GM12872 (cell line): ENCODE measurements at regions not wholly inside any gene's neighbourhood (a gene's known extent, or its start where the extent isn't known, plus 50 kb on each side); places are given as distances from the start of the nearest gene placed in this dataset.

Experiments
- TF ChIP-seq, protein P1 (sequence below): IDR thresholded peaks from 3 replicates; pipeline ENCODE4 v1.5.1; 2011; ENCODE audit warnings: low read depth, mild to moderate bottlenecking, low read length, moderate library complexity; ENCODE audit not compliant: insufficient read depth

DNA sequence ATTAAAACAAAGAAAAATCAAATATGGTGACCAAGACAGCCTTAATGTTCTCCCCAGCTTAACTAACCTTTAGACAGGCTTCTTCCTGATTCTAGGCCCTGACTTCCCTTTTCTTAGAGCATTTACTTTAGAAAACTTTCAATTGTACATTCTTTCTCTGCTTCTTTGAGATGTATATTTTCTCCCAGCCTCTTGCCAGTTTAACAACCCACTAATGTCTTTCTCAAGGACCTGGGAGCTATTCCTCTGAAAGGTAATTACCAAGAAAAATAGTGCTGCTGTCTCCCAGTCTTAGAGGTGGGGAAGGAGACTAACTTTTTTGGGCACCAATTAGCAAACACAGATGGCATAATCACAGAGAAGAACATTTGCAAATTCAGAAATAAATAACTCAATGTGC, 62.8 kb upstream of the KCNQ5 start:
- TF ChIP-seq, protein P1, sequence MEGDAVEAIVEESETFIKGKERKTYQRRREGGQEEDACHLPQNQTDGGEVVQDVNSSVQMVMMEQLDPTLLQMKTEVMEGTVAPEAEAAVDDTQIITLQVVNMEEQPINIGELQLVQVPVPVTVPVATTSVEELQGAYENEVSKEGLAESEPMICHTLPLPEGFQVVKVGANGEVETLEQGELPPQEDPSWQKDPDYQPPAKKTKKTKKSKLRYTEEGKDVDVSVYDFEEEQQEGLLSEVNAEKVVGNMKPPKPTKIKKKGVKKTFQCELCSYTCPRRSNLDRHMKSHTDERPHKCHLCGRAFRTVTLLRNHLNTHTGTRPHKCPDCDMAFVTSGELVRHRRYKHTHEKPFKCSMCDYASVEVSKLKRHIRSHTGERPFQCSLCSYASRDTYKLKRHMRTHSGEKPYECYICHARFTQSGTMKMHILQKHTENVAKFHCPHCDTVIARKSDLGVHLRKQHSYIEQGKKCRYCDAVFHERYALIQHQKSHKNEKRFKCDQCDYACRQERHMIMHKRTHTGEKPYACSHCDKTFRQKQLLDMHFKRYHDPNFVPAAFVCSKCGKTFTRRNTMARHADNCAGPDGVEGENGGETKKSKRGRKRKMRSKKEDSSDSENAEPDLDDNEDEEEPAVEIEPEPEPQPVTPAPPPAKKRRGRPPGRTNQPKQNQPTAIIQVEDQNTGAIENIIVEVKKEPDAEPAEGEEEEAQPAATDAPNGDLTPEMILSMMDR = no peak

DNA sequence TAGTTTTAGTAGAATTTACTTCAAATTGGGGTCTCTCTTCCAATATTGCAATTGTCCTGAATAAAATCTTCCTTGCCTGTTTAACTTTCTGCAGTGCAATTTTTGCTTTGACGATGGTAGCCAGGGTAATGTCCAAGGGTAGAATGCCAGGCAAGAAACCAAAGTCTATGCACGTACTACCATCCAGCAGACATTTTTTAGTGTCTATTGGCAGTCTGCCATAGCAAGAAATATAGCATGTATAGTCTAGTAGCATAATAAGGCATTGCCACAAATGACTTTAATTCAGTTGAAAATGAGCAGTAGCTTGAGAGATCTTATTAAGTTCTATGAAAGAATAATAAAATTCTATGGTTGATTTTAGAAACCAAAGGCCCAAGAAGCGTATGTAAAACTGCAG, 62.3 kb upstream of the KCNQ5 start:
- TF ChIP-seq, protein P1 = no peak

DNA sequence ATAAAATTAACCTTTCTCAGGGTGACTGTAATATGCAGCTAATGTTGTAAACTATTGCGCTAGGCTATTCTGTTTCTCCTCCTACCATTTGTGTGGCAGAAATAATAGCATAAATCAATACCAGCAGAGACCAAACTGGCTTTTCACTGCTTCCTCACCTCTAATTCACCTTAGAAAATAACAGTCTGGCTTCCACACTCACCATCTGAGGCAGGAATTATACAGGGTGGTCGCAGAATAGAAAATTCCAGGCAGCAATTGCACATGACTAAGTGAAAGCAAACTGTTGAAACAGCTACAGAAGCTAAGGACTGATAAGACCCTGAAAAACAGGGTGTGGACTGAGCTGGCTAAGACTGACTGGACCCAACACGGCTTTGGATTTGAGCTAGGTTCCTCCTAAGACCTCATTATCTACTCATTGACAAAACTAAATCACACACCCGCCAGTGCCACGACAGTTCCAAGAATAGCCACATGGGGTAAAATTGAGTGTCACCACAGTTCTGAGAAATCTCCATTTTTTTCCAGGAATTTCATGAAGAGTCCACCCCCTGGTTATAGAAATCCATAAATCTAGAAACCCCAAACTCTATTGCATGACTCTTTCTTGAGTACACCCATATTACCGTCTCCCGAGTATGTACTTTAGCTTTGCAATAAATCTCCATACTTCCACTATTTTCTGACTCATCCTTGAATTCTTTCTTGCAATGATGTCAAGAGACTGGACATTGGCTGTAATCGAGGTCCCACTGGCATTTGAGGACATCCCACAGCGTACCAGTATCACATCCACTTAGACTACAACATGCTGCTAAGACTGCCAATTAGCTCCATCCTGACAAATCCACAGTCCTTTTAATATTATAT, 60.9 kb upstream of the KCNQ5 start:
- TF ChIP-seq, protein P1 = peak; percentile 21; the same call in 1 of the 3 replicates

DNA sequence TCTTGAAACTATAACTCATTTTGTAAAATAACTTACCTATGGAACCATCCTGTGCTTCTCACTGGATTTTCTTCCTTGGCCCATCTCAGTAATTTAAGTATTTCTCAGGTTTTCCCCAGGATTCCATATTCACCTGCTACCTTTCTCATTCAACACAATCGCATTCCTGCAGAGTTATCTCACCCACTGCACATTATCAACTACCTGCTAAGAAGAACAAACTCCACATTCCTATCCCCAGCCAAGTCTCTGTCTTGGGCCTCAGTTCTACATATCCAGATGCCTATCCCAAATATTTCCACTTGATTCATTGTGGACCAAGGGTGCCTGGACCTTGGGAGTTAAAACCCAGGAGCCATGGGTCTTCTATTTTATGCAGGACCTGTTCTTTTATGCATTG, 60.2 kb upstream of the KCNQ5 start:
- TF ChIP-seq, protein P1 = no peak

DNA sequence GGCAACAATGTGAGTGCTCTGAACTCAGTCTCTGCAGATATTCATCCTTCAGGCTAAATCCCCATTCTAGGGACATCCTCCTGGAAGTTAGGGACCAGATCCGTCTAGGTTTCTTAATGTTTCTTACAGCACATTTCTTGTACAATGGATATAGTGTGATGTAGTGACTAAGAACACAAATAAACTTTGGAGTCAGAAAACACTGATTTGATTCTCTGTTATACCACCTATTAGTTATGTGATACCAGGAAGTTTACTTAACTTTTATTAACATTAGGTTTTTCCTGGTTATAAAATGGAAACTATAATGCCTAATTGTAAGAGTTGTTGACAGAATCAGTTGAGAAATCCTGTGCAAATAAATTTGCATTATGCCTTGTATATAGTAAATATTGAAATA, 57.6 kb upstream of the KCNQ5 start:
- TF ChIP-seq, protein P1 = no peak
